WI38 (cell line): ENCODE measurements at regions not wholly inside any gene's neighbourhood (a gene's known extent, or its start where the extent isn't known, plus 50 kb on each side); places are given as distances from the start of the nearest gene placed in this dataset.
"Not testable (repeated sequence)": the region's sequence is repeated elsewhere in the genome, so short reads cannot be mapped to it uniquely, and the experiment has no call there.

ENCODE experiments used
- H3K4me3 ChIP-seq: 2 replicates; pipeline ENCODE4 v1.5.1; 2011; ENCODE audit warnings: low read depth, mild to moderate bottlenecking, control low read depth, low read length
- CTCF ChIP-seq: IDR thresholded peaks from 2 replicates; pipeline ENCODE4 v1.5.1; 2012; ENCODE audit warnings: low read depth, mild to moderate bottlenecking, control low read depth, low read length

DNA sequence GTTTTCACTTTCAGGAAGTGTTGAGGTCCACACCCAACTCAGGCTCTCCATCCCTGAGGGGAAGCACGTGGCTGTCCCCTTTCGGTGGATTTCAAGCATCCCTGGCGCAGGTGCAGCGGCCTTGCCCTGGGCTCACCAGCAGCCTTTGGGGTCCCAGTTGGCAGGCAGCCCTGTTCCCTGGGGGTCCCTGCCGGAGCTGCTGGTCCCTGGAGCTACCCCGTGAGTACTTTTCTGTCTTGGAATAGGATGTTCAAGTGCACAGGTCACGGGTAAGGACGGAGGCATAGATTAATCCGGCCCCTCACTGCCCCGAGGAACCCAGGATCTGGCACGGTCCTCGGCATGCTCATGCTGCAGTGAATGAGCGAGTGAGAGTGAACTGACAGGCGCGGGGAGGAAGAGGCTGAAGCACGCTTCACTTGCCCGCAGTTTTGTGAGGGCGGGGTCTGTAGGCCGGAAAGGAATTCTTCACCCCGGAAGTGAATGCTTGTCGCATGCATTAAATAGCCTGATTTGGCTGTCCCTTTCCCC is 117.2 kb upstream of the FAT1 start:
- no peak for TF ChIP-seq CTCF
- H3K4me3 ChIP-seq: no peak overlapping the region

- no peak for TF ChIP-seq CTCF
- H3K4me3 ChIP-seq: peak overlapping the region; percentile 57
Observed at GRCh38 chr4:186844059-186844681, 120.5 kb upstream of the FAT1 start.

DNA sequence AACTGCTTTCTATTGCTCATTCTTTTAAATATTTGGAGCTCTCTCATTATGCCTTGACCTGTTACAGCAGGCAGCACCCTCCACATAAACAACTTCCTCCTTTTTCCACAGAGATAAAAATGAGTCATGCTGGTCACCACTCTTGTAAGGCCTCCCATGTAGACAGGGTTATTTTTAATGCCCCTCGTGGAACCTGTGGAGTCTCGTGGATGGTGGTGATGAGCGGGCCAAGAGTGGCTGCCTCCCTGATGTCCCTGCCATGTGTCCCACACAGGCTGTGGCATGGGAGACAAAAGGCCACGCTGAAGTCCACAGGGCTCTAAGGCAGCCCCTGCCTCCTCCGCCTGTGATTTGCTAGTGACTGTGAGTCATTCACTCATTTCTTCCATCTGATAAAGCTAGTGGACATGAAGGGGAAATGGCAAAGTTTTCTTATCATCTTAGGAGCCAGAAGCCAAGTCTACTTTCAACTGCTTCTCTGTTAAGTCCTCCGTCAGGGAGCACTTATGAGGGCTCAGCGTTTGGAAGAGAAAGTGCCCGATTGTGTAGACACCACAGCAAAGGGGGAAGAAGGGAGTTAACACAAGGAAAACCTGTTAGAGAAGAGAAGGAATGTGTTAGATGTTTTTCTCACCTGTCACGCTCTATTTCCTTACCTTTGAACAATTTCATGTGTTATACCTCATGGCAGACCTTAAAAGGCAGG is 121.6 kb upstream of the FAT1 start:
- no peak for TF ChIP-seq CTCF
- H3K4me3 ChIP-seq: peak overlapping the region; percentile 57; the same call in 1 of the 2 replicates

DNA sequence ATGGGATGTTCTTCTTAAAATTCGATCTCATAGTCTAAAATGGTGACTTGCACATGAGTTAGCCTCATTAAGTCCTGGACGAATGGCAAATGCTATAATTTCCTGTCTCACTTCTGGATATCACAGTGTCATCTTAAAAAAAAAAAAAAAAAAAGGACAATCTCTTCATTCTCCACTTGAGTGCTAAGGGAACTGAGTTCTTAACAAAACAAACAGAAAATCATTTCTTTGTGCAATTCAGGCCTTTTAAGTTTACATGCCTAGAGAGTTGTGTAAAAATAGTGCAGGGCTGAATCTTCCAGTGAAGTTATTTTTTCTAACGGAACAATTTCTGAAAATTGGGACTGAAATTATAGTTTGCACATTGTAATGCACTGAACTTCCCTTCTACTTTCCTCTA is 122.8 kb upstream of the FAT1 start:
- no peak for TF ChIP-seq CTCF
- H3K4me3 ChIP-seq: no peak overlapping the region

DNA sequence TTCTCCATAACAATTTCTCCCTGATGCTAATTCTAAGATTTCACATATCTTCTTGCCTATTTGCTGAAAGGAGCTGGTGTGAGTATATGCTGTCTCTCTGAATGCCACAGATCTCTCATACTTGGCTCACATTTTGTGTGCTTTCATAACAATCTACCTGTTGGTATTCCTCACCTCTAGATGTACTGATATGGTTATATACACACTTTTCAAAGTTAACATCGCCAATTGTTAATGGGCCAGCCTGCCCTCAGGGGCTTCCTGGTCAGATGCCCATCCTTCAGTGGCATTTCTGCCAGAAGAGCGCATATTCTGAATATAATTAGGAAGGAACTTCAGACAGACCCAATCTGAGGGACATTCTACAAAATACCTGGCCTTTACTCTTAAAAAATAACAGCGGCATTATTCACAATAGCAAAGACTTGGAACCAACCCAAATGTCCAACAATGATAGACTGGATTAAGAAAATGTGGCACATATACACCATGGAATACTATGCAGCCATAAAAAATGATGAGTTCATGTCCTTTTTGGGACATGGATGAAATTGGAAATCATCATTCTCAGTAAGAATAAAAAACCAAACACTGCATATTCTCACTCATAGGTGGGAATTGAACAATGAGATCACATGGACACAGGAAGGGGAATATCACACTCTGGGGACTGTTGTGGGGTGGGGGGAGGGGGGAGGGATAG is 123.9 kb upstream of the FAT1 start:
- H3K4me3 ChIP-seq: not testable (repeated sequence)

DNA sequence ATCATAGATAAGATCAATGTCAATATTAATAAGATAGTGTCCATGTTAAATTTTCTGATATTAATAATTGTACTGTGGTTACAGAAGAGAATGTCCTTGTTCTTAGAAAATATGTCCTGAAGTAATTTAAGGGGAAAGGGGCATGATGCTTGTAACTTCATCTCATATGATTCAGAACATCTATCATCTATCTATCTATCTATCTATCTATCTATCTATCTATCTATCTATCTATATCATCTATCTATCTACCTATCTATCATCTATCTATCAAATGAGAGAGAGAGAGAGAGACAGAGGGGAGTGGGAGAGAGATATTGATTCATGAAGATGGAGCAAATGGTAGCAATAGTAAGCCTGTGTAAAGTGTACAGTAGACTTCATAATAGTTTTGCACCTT is 124.8 kb upstream of the FAT1 start:
- no peak overlapping the region for H3K4me3 ChIP-seq
- no peak for TF ChIP-seq CTCF

DNA sequence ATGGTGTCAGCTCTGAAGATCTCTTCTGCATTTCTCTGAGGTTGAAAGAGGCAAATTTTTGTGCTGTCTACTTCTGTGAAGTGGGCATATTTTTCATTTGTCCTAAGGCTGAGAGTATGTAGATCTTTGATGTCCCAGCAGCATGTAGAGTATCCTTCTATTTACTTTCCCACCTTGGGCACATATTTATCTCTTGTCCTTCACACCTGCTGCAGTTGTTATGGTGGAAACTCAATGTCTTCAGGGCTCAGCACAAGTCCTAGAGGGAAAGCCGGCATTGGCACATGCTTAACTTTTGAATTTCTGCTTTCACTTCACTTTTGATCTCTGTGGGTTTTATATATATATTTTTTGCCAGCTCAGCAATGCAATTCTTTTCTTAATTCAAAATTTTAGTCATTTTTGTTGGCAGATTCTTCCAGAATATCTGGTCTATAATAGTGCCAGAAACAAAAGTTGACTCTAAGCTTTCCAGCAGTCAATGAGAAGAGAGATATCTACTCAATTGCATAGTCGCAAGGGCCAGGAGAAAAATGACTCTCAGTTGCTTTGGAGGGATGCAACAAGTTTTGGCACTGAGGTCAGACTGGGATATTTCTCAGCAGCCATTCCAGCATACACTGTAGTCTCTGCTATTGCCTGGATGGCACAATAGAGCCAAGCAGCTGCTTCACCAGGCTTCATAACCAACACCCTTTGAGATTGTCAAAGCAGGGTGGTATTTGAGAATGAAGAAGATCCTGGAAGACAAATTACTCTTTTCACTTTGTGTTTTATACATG is 127.8 kb upstream of the FAT1 start:
- no peak overlapping the region for H3K4me3 ChIP-seq
- TF ChIP-seq CTCF: no peak
